ENCODE measurements at regions not wholly inside any gene's neighbourhood (a gene's known extent, or its start where the extent isn't known, plus 50 kb on each side); places are given as distances from the start of the nearest gene placed in this dataset.

DNA sequence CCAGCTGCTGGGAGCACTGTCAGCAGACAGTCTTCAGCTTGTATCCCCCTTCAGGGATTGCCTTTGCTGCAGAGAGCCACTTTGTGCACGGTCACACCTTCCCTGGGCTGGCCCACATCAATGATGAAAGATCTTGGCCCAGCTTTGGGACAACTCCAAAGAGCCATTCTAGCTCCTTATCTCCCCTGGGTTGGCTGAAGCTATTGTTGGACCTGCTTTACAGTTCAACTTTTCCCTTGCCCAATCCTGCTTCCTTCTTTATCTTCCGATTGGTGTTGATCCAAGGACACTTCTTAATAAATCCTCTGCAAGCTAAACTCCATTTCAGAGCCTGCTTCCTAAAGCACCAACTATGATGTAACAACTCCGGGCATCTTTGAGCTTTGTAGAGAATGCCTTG is 466.4 kb downstream of the KLF12 start:
- Histone ChIP-seq H3K79me2 (ENCODE audit: low read length) (no peaks in the 10 kb centered on the region), H3K4me1 (ENCODE audit: low read length) (no peaks in the 10 kb centered on the region), H4K20me1 (ENCODE audit: insufficient read depth, low read depth, low read length) (peaks cover 5% of the 10 kb centered on the region; the same call in 1 of the 2 replicates), H3K27ac (ENCODE audit: low read length) (no peak overlapping the region), H3K4me2 (ENCODE audit: low read depth, low read length, poor library complexity, severe bottlenecking) (no peak overlapping the region), H3K9me2 (replicated peaks; ENCODE audit: insufficient read depth, low read length) (no peaks in the 10 kb centered on the region), H2AFZ (ENCODE audit: low read length) (no peak overlapping the region), H3K9me3 (ENCODE audit: low read length) (no peaks in the 10 kb centered on the region), H3K4me3 (ENCODE audit: low read length) (no peak overlapping the region), H3K27me3 (ENCODE audit: low read length) (no peaks in the 10 kb centered on the region), H3K9ac (ENCODE audit: low read length) (no peak overlapping the region), H3K36me3 (ENCODE audit: insufficient read depth, low read length) (no peaks in the 10 kb centered on the region)
- no peak for DNase-seq

DNA sequence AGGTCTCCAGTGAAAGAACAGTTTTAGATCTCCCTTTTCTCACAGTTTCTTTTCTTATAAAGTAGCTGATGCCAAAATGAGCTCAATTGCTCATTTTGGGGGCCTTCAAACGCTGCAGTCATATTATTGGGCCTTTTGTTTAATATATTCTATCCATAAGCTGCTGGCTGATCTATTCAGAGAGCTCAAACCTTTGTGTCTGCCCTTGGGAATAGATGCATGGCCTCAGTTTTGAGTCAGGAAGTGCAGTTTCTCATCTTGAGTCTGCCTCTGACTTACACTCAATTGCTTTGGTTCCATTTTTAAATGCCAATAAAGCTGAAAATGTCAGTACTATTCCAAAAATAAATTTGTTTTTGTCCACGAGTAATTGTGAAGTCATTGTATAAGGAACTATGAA is 468.9 kb downstream of the KLF12 start:
- no peak overlapping the region for H3K4me2 ChIP-seq (ENCODE audit: low read depth, low read length, poor library complexity, severe bottlenecking)
- no peaks in the 10 kb centered on the region for H3K4me1 ChIP-seq (ENCODE audit: low read length)
- H3K27me3 ChIP-seq (ENCODE audit: low read length): no peaks in the 10 kb centered on the region
- H3K9ac ChIP-seq (ENCODE audit: low read length): no peak overlapping the region
- H2AFZ ChIP-seq (ENCODE audit: low read length): no peak overlapping the region
- H3K79me2 ChIP-seq (ENCODE audit: low read length): no peaks in the 10 kb centered on the region
- H3K9me3 ChIP-seq (ENCODE audit: low read length): no peaks in the 10 kb centered on the region
- no peaks in the 10 kb centered on the region for H3K36me3 ChIP-seq (ENCODE audit: insufficient read depth, low read length)
- peaks cover 5% of the 10 kb centered on the region; the same call in 1 of the 2 replicates for H4K20me1 ChIP-seq (ENCODE audit: insufficient read depth, low read depth, low read length)
- H3K9me2 ChIP-seq (replicated peaks; ENCODE audit: insufficient read depth, low read length): no peaks in the 10 kb centered on the region
- H3K27ac ChIP-seq (ENCODE audit: low read length): no peak overlapping the region
- no peak overlapping the region for H3K4me3 ChIP-seq (ENCODE audit: low read length)
- no peak for DNase-seq

DNA sequence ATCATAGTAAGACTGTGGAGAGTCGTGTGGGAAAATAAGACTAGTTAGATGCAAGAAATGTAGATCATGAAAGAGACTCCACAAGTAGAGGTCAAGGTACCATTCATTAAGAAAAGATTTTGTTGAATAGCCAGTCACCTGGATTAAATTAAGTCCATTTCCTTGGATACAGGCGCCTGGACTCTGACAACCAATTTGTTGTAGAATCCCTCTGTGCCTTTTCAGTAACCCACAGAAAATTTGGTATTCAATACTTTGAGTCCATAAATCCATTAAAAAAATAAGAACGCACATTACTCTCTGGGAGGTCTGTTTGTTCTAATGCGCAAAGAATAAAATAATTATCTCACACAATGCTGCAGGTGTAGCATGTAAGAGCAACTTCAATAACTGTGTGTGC is 469.4 kb downstream of the KLF12 start:
- no peaks in the 10 kb centered on the region for H3K36me3 ChIP-seq (ENCODE audit: insufficient read depth, low read length)
- no peak overlapping the region for H2AFZ ChIP-seq (ENCODE audit: low read length)
- H4K20me1 ChIP-seq (ENCODE audit: insufficient read depth, low read depth, low read length): peaks cover 5% of the 10 kb centered on the region; the same call in 1 of the 2 replicates
- no peak overlapping the region for H3K4me2 ChIP-seq (ENCODE audit: low read depth, low read length, poor library complexity, severe bottlenecking)
- no peaks in the 10 kb centered on the region for H3K27me3 ChIP-seq (ENCODE audit: low read length)
- DNase-seq: no peak
- no peaks in the 10 kb centered on the region for H3K9me3 ChIP-seq (ENCODE audit: low read length)
- no peak overlapping the region for H3K4me3 ChIP-seq (ENCODE audit: low read length)
- no peaks in the 10 kb centered on the region for H3K4me1 ChIP-seq (ENCODE audit: low read length)
- no peaks in the 10 kb centered on the region for H3K79me2 ChIP-seq (ENCODE audit: low read length)
- no peak overlapping the region for H3K9ac ChIP-seq (ENCODE audit: low read length)
- no peak overlapping the region for H3K27ac ChIP-seq (ENCODE audit: low read length)
- no peaks in the 10 kb centered on the region for H3K9me2 ChIP-seq (replicated peaks; ENCODE audit: insufficient read depth, low read length)

DNA sequence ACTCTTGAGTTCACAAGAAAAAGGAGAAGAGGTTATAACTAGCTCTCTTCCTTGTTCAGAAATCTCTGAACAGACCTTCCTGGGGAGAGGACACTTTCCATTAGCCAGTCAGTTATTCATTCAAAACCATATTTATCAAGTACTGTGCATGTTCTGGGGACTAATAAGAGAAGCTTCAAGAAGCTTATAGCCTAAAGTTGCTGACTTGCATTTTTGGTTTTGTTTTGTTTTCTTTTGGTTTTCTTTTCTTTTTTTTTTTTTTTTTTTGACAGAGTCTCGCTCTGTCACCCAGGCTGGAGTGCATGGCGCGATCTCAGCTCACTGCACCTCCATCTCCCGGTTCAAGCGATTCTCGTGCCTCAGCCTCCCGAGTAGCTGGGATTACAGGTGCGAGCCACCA is 471.4 kb downstream of the KLF12 start:
- Histone ChIP-seq H4K20me1 (ENCODE audit: insufficient read depth, low read depth, low read length) (peaks cover 3% of the 10 kb centered on the region; the same call in 1 of the 2 replicates), H3K27ac (ENCODE audit: low read length) (no peak overlapping the region), H3K4me3 (ENCODE audit: low read length) (no peak overlapping the region), H3K4me1 (ENCODE audit: low read length) (no peaks in the 10 kb centered on the region), H2AFZ (ENCODE audit: low read length) (no peak overlapping the region), H3K27me3 (ENCODE audit: low read length) (no peaks in the 10 kb centered on the region), H3K9ac (ENCODE audit: low read length) (no peak overlapping the region), H3K79me2 (ENCODE audit: low read length) (no peaks in the 10 kb centered on the region), H3K36me3 (ENCODE audit: insufficient read depth, low read length) (no peaks in the 10 kb centered on the region), H3K9me2 (replicated peaks; ENCODE audit: insufficient read depth, low read length) (no peaks in the 10 kb centered on the region), H3K9me3 (ENCODE audit: low read length) (no peaks in the 10 kb centered on the region), H3K4me2 (ENCODE audit: low read depth, low read length, poor library complexity, severe bottlenecking) (no peak overlapping the region)
- DNase-seq: no peak

DNA sequence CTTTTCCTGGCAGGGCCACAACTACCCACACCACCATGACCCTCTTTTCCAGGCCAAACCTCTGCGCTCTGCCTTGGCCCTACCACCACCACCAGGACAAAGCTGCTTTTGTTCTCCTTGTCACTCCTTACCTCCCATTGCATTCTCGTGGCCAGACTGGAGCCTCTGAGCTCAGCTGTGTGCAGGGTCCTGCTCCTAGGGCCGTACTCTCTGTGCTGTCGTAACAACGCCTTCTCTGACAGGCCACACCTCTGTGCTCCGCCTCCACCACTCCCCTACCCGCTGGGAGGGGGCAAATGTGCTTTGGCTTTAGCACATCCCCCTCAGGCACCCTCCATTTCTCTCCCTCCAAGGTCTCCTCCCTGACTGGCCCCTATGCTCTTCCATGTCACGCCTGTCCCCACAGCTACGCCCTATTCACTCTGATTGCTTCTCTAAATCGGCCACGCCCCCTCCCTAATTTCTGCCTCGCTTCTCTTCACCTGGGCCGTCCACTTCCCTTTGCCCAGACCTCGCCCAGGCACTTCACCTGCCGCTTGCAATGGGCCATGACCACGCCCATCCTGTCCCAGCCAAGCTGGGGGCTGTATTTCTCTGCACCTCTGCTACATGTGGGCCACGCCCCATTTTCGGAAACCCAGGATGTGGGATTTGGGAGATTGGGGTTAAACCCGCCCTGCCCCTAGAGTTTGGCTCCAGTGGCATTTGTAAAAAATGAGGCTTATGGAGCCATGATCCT is 472.3 kb downstream of the KLF12 start:
- no peak for DNase-seq
- Histone ChIP-seq H3K4me3 (ENCODE audit: low read length) (no peak overlapping the region), H3K79me2 (ENCODE audit: low read length) (no peaks in the 10 kb centered on the region), H3K27me3 (ENCODE audit: low read length) (no peaks in the 10 kb centered on the region), H3K4me2 (ENCODE audit: low read depth, low read length, poor library complexity, severe bottlenecking) (no peak overlapping the region), H3K4me1 (ENCODE audit: low read length) (no peaks in the 10 kb centered on the region), H3K9me2 (replicated peaks; ENCODE audit: insufficient read depth, low read length) (no peaks in the 10 kb centered on the region), H4K20me1 (ENCODE audit: insufficient read depth, low read depth, low read length) (no peaks in the 10 kb centered on the region), H3K27ac (ENCODE audit: low read length) (no peak overlapping the region), H3K36me3 (ENCODE audit: insufficient read depth, low read length) (no peaks in the 10 kb centered on the region), H3K9ac (ENCODE audit: low read length) (no peak overlapping the region), H3K9me3 (ENCODE audit: low read length) (no peaks in the 10 kb centered on the region), H2AFZ (ENCODE audit: low read length) (no peak overlapping the region)

GRCh38 chr13:73661066-73661465 is 473.1 kb downstream of the KLF12 start:
- Histone ChIP-seq H3K27ac (ENCODE audit: low read length) (no peak overlapping the region), H4K20me1 (ENCODE audit: insufficient read depth, low read depth, low read length) (no peaks in the 10 kb centered on the region), H3K36me3 (ENCODE audit: insufficient read depth, low read length) (no peaks in the 10 kb centered on the region), H3K9ac (ENCODE audit: low read length) (no peak overlapping the region), H3K9me3 (ENCODE audit: low read length) (no peaks in the 10 kb centered on the region), H3K4me3 (ENCODE audit: low read length) (no peak overlapping the region), H3K9me2 (replicated peaks; ENCODE audit: insufficient read depth, low read length) (no peaks in the 10 kb centered on the region), H2AFZ (ENCODE audit: low read length) (no peak overlapping the region), H3K4me1 (ENCODE audit: low read length) (no peaks in the 10 kb centered on the region), H3K27me3 (ENCODE audit: low read length) (no peaks in the 10 kb centered on the region), H3K79me2 (ENCODE audit: low read length) (no peaks in the 10 kb centered on the region), H3K4me2 (ENCODE audit: low read depth, low read length, poor library complexity, severe bottlenecking) (no peak overlapping the region)
- DNase-seq: no peak

DNA sequence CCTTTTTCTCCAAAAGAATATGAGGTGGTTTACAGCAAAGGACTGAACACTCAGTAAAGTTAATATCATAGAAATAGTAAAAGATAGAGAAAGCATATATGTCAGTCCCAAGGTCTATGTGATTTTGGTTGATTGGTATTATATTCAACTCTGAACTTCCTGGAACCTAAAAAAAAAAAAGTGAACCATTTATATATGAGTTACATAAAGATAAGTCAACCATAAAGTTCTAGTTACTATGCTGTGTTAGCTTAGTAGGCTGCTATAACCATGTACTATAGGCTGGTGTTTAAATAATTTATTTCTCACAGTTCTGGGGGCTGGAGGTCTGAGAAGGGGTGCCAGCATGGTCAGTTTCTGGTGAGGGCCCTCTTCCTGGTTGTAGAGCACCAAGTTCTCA is 475.6 kb downstream of the KLF12 start:
- H3K9me2 ChIP-seq (replicated peaks; ENCODE audit: insufficient read depth, low read length): no peaks in the 10 kb centered on the region
- no peak for DNase-seq
- no peaks in the 10 kb centered on the region for H3K36me3 ChIP-seq (ENCODE audit: insufficient read depth, low read length)
- H3K4me1 ChIP-seq (ENCODE audit: low read length): no peaks in the 10 kb centered on the region
- H3K4me2 ChIP-seq (ENCODE audit: low read depth, low read length, poor library complexity, severe bottlenecking): no peak overlapping the region
- no peaks in the 10 kb centered on the region for H4K20me1 ChIP-seq (ENCODE audit: insufficient read depth, low read depth, low read length)
- H3K27me3 ChIP-seq (ENCODE audit: low read length): no peaks in the 10 kb centered on the region
- no peak overlapping the region for H3K9ac ChIP-seq (ENCODE audit: low read length)
- H2AFZ ChIP-seq (ENCODE audit: low read length): no peak overlapping the region
- H3K9me3 ChIP-seq (ENCODE audit: low read length): no peaks in the 10 kb centered on the region
- no peaks in the 10 kb centered on the region for H3K79me2 ChIP-seq (ENCODE audit: low read length)
- no peak overlapping the region for H3K27ac ChIP-seq (ENCODE audit: low read length)
- no peak overlapping the region for H3K4me3 ChIP-seq (ENCODE audit: low read length)

DNA sequence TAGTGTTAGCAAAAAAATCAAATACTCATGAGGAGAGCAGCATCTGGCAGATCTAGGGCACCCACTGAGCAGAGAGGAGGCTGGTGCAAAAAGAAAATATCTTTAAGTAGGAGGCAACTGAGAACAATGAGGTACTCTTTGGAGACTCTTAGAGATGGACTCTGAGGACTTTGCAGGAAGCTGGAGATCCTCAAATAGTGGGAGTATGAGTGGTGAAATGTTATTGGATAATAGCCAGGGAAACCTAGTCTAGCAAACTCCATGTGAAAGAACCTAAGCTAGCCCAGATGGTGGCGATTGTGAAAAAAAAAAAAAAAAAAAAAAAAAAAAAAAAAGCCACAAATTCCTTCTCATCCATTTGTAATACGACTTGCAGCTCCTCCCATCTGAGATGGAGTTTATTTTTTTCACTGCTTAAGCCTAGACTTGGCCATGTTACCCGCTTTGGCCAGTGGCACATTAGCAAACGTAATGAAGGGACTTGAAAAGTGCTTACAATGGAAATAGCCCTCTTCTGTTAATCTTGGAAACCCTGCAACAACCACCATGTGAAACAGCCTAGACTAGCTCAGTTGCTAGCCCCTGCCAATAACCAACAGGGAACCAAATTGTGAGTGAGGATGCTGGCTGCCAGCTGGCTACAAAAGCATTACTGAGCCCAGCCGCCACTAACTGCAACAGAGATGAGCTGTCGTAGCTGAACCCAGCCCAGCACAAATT is 476.2 kb downstream of the KLF12 start:
- Histone ChIP-seq H3K9ac (ENCODE audit: low read length) (no peak overlapping the region), H3K4me3 (ENCODE audit: low read length) (no peak overlapping the region), H3K4me1 (ENCODE audit: low read length) (no peaks in the 10 kb centered on the region), H2AFZ (ENCODE audit: low read length) (no peak overlapping the region), H3K27ac (ENCODE audit: low read length) (no peak overlapping the region), H4K20me1 (ENCODE audit: insufficient read depth, low read depth, low read length) (no peaks in the 10 kb centered on the region), H3K9me3 (ENCODE audit: low read length) (no peaks in the 10 kb centered on the region), H3K4me2 (ENCODE audit: low read depth, low read length, poor library complexity, severe bottlenecking) (no peak overlapping the region), H3K9me2 (replicated peaks; ENCODE audit: insufficient read depth, low read length) (no peaks in the 10 kb centered on the region), H3K79me2 (ENCODE audit: low read length) (no peaks in the 10 kb centered on the region), H3K27me3 (ENCODE audit: low read length) (no peaks in the 10 kb centered on the region), H3K36me3 (ENCODE audit: insufficient read depth, low read length) (no peaks in the 10 kb centered on the region)
- DNase-seq: no peak
